ENCODE measurements at regions not wholly inside any gene's neighbourhood (a gene's known extent, or its start where the extent isn't known, plus 50 kb on each side); places are given as distances from the start of the nearest gene placed in this dataset.

- ChIA-PET CTCF (interaction anchor here (0.6 kb wide), 1 partner anchor 679 kb away, joined by 3 read pairs; no protein-coding TSS in a partner anchor), POLR2A (no interaction called here)
- Histone ChIP-seq H3K4me3 (ENCODE audit: low read depth, low read length) (no peak overlapping the region), H3K27ac (ENCODE audit: extremely low read depth, low read depth, low read length) (no peak overlapping the region), H3K36me3 (ENCODE audit: control insufficient read depth in 2 of 2, insufficient read depth in 1 of 2, low read length in 2 of 2) (no peaks in the 10 kb centered on the region), H3K9me3 (ENCODE audit: control insufficient read depth, insufficient read depth, low read depth, low read length) (no peaks in the 10 kb centered on the region), H3K4me1 (ENCODE audit: control insufficient read depth, insufficient read depth, low read length) (no peaks in the 10 kb centered on the region)
- TF ChIP-seq ZNF16 (tag by site-specific recombination; IDR thresholded peaks at IDR 0.05; ENCODE audit: low read depth) (no peak), KLF10 (tag by site-specific recombination; IDR thresholded peaks at IDR 0.05) (no peak), ZNF266 (tag by site-specific recombination; IDR thresholded peaks at IDR 0.05; ENCODE audit: low read depth) (no peak), ZBTB6 (tag by site-specific recombination; IDR thresholded peaks at IDR 0.05) (no peak)
Measured at GRCh38 chr11:104487046-104487806, 323.3 kb upstream of the PDGFD start.

DNA sequence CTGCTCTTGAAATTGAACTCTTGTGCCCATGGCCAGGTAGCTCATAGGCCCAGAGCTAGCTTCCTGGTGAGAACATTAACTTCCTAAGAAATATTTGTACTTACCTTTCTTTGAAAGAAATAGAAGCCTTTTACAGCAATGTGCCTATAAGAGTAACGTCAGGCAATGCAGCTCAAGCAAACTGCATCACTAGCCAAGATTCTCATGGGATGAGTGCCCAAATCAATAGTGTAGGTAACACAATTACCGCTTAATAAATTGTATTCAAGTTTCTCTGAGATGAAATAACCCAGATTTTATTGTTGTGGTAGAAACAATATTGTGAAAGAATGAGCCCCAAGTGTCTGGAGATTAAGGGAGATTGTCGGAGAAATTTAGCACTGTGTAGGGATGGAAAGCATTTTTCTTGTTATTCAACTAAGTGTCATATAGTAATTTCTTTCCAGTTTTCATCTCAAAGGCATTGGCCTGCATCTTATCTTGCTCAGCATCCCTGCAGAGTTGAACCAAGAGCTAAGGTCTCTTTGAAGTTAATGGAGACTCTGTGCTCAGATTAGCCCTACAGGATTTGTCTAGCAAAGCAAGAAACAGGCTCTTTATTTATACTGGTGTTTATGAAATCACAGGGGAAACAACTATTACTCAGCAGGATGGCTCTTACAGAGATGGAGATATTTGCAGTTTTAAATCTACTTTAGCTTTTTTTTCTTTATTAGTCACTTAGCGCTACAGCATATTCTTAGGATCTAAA lies 321.0 kb upstream of the PDGFD start:
- no peak overlapping the region for H3K27ac ChIP-seq (ENCODE audit: extremely low read depth, low read depth, low read length)
- no peaks in the 10 kb centered on the region for H3K9me3 ChIP-seq (ENCODE audit: control insufficient read depth, insufficient read depth, low read depth, low read length)
- H3K4me1 ChIP-seq (ENCODE audit: control insufficient read depth, insufficient read depth, low read length): no peaks in the 10 kb centered on the region
- no peak overlapping the region for H3K4me3 ChIP-seq (ENCODE audit: low read depth, low read length)
- POLR2A ChIA-PET: no interaction called here
- CTCF ChIA-PET: no interaction called here
- TF ChIP-seq, protein P1, sequence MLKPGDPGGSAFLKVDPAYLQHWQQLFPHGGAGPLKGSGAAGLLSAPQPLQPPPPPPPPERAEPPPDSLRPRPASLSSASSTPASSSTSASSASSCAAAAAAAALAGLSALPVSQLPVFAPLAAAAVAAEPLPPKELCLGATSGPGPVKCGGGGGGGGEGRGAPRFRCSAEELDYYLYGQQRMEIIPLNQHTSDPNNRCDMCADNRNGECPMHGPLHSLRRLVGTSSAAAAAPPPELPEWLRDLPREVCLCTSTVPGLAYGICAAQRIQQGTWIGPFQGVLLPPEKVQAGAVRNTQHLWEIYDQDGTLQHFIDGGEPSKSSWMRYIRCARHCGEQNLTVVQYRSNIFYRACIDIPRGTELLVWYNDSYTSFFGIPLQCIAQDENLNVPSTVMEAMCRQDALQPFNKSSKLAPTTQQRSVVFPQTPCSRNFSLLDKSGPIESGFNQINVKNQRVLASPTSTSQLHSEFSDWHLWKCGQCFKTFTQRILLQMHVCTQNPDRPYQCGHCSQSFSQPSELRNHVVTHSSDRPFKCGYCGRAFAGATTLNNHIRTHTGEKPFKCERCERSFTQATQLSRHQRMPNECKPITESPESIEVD (tag by site-specific recombination; IDR thresholded peaks at IDR 0.05): no peak
- TF ChIP-seq ZNF248 (tag by site-specific recombination; IDR thresholded peaks at IDR 0.05): no peak
- TF ChIP-seq SCRT1 (tag by site-specific recombination; IDR thresholded peaks at IDR 0.05; ENCODE audit: borderline replicate concordance): no peak
- TF ChIP-seq ZNF596 (tag by site-specific recombination; IDR thresholded peaks at IDR 0.05): no peak
- no peak for TF ChIP-seq YY2 (tag by site-specific recombination; IDR thresholded peaks at IDR 0.05)
- TF ChIP-seq ZSCAN23 (tag by site-specific recombination; IDR thresholded peaks at IDR 0.05): no peak
- TF ChIP-seq ZNF280D (tag by site-specific recombination; IDR thresholded peaks at IDR 0.05): no peak
- TF ChIP-seq ZXDB (tag by site-specific recombination; IDR thresholded peaks at IDR 0.05): no peak
- TF ChIP-seq ZBTB17 (tag by site-specific recombination; IDR thresholded peaks at IDR 0.05): no peak
- no peak for TF ChIP-seq ZNF266 (tag by site-specific recombination; IDR thresholded peaks at IDR 0.05; ENCODE audit: low read depth)
- TF ChIP-seq ZNF394 (tag by site-specific recombination; IDR thresholded peaks at IDR 0.05; ENCODE audit: borderline replicate concordance): no peak
- no peak for TF ChIP-seq MYNN (tag by site-specific recombination; IDR thresholded peaks at IDR 0.05; ENCODE audit: borderline replicate concordance)
- no peak for TF ChIP-seq ZNF239 (tag by site-specific recombination; IDR thresholded peaks at IDR 0.05)
- no peak for TF ChIP-seq ZNF555 (tag by site-specific recombination; conservative IDR thresholded peaks at IDR 0.05)
- no peak for TF ChIP-seq GLI4 (tag by site-specific recombination; IDR thresholded peaks at IDR 0.05)
- no peaks in the 10 kb centered on the region for H3K36me3 ChIP-seq (ENCODE audit: control insufficient read depth in 2 of 2, insufficient read depth in 1 of 2, low read length in 2 of 2)

Measured in HEK293 (cell line).